ENCODE measurements at regions not wholly inside any gene's neighbourhood (a gene's known extent, or its start where the extent isn't known, plus 50 kb on each side); places are given as distances from the start of the nearest gene placed in this dataset.

- DNase-seq, result no peak
These were observed 389.1 kb downstream of the GRIN2B start for GRCh38 chr12:13592063-13592942.

- no peak for DNase-seq
These were observed 389.9 kb downstream of the GRIN2B start for GRCh38 chr12:13591488-13591887.

- no peak for DNase-seq
These were observed 390.3 kb downstream of the GRIN2B start for GRCh38 chr12:13591059-13591458.

- DNase-seq, result no peak
These were observed 392.0 kb downstream of the EMP1 start for GRCh38 chr12:13588574-13588973.

- DNase-seq, result no peak
These were observed 391.3 kb downstream of the EMP1 start for GRCh38 chr12:13587721-13588390.

GRCh38 chr12:13586361-13586760 lies 389.8 kb downstream of the EMP1 start:
- no peak for DNase-seq

- DNase-seq, result no peak
These were observed 388.0 kb downstream of the EMP1 start for GRCh38 chr12:13584541-13584940.

- DNase-seq, result no peak
These were observed 387.1 kb downstream of the EMP1 start for GRCh38 chr12:13583630-13584029.

- DNase-seq, result no peak
These were observed 385.9 kb downstream of the EMP1 start for GRCh38 chr12:13582421-13582820.

GRCh38 chr12:13581031-13581430 lies 384.5 kb downstream of the EMP1 start:
- no peak for DNase-seq

GRCh38 chr12:13580206-13580605 lies 383.7 kb downstream of the EMP1 start:
- no peak for DNase-seq

GRCh38 chr12:13576935-13577500 lies 380.5 kb downstream of the EMP1 start:
- no peak for DNase-seq

GRCh38 chr12:13573698-13574321 lies 377.3 kb downstream of the EMP1 start:
- DNase-seq, result no peak

- DNase-seq, result no peak
These were observed 374.5 kb downstream of the EMP1 start for GRCh38 chr12:13571035-13571434.

GRCh38 chr12:13570005-13570694 lies 373.6 kb downstream of the EMP1 start:
- DNase-seq, result no peak

GRCh38 chr12:13566292-13566691 lies 369.8 kb downstream of the EMP1 start:
- no peak for DNase-seq

GRCh38 chr12:13564266-13564810 lies 367.8 kb downstream of the EMP1 start:
- DNase-seq, result no peak

GRCh38 chr12:13563743-13564125 lies 367.2 kb downstream of the EMP1 start:
- DNase-seq, result no peak

- no peak for DNase-seq
These were observed 366.6 kb downstream of the EMP1 start for GRCh38 chr12:13562915-13563742.

- DNase-seq, result no peak
These were observed 365.4 kb downstream of the EMP1 start for GRCh38 chr12:13561923-13562322.

GRCh38 chr12:13559318-13559978 lies 362.9 kb downstream of the EMP1 start:
- no peak for DNase-seq
